ENCODE measurements at regions not wholly inside any gene's neighbourhood (a gene's known extent, or its start where the extent isn't known, plus 50 kb on each side); places are given as distances from the start of the nearest gene placed in this dataset.

DNA sequence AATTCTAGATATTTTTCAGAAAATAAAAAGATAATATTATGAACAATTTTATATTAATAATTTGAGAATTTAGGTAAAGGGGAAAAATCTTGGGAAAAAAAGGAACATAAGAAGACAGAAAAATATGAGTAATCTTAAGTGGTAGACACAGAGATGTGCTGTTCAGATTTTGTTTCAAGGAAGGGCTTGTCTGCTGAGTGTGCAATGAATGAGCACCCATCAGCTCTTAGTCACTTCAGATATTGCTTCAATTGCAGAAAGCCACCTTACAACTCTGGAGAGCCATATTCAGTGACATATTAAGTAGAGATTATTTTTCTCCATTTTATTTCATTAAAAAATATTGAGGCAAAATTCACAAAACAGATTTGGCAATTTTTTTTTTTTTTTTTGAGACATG is 282.0 kb upstream of the CHST9 start:
- DNase-seq: no peak

DNA sequence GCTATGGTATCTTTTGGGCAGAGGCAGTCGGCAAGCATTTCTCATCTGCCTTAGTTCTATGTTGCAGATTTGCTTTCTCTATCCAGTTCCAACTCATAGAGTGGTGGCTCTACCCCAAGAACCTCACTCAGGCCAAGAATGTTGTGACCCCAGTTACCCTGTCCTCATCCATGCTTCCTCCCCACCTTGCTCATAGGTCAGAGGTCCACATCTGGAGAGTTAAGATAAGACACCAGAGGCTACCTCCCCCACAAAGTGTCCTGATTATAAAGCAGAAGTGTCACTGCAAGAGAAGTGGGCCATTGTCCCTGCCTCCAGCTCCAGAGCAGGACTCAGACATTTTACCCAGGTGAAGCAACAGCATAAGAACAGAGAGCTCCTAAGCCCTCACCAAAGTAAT is 276.8 kb upstream of the CHST9 start:
- no peak for DNase-seq

DNA sequence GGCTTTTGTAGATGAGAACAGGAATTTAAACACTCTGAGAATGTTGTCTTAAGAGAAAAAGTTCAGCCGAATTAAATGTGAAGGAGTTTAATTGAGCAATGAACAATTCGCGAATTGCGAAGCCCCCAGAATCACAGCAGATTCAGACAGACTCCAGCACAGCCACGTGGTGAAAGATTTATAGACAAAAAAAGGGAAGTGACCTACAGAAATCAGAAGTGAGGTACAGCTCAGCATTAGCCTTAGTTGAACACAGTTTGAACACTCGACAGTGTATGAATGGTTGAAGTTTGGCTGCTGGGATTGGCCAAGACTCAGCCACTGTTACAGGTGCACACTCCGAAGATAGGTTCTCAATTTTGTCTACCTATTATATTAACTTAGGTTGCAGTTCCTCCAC is 264.0 kb upstream of the CHST9 start:
- DNase-seq: no peak

DNA sequence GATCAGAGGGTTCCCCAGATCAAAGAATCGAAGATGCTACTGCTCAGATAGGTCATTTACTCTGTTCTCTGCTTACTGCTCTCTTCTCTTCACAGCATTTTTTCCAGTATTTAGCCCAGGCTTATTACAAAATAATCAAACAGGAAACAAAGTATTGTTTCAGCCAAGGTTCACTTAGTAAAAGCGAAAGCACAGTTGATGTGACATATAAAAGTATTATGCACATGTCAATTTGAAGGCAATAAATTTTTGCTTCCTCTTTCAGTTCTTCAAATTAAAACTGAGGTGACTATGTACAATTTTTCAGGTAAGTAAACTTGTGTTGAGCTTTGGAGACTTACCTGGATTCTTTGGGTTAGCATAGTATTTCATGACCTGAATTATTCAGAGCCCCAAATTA is 262.8 kb upstream of the CHST9 start:
- no peak for DNase-seq

DNA sequence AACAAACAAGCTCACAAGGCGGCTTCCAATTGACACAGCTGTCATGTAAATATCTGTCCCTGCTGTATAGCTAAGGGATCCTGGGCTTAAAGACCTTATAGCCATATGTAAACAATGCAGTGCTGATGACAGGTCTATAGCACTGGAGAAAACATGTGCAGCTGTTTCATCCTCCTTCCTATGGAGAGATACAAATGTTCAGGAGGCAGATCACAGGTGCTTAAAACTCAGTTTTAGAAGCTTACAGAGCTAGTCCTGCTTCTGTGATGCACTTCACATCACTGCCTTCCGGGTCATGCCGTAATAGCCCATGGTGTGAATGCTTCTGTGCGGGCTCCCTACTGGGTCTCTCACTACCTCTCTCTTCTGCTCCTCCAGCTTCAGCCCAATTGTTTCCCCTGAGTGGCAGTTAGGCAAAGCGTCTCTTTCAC is 262.4 kb upstream of the CHST9 start:
- no peak for DNase-seq

DNA sequence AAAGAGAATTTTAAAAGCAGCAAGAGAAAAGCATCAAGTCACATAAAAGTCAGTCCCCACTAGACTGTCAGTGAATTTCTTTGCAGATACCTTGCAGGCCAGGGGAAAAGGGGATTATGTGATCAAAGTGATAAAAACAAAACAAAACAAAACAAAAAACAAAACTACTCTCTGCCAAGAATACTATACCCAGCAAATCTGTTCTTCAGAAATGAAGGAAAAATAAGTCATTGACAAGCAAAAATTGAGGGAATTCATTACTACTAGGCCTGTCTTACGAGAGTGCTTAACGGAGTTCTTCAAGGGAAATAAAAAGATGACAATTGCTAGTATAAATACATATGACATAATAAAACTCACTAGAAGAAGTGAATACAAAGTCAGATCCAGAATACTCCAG is 245.5 kb upstream of the CHST9 start:
- DNase-seq: no peak

DNA sequence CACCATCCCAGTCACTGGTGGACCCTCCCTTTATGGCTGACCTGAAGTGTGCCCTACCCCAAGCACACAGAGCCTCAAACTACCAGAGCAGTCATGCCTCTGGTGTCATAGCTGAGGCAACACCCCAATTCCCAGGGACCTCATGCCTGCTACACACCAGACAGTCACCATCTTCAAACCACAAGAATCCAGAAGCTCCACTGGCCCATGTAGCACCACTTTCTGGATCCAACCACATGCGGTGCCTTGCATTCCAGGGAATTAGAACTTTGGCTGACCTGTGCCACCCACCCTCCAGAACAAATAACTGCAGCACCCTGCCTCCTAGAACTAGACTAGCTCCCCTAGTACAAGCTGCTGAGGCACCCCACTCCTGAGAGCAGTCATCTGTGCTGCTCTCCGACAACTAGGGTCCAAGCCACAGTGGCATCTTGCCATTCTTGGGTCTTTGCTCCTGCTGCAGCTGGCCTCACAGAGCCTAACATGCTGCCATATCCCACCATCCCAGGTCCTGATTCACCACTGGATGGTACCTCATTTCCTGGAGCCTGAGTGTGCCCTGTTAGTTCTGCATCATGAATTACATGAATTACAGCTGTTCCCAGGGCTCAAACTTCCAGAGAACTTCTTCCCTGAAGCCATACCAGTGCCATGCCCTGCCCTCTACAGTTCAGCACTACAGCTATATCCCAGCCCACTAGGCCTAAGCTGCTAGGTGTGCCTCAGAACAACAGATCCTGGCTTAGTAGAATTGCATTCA is 243.8 kb upstream of the CHST9 start:
- DNase-seq: no peak

DNA sequence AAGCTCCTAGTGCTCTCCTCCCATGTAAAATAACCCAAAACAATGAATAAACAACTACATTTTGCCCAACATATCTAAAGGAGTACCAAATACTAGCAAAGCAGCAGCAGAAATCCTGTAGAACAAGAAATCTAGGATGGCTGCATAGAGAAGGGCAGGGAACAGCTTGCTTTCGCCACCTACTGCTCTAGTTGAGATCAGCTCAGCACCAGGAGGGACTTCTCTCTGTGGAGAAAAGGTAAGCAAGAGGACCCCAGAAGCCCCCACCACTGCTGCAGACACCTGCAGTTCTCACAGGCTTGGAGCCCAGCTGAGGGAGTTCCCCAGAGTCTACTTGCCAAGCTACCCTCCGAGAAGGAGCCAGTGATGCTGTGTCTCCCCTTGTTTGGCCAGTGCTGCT is 243.0 kb upstream of the CHST9 start:
- no peak for DNase-seq

DNA sequence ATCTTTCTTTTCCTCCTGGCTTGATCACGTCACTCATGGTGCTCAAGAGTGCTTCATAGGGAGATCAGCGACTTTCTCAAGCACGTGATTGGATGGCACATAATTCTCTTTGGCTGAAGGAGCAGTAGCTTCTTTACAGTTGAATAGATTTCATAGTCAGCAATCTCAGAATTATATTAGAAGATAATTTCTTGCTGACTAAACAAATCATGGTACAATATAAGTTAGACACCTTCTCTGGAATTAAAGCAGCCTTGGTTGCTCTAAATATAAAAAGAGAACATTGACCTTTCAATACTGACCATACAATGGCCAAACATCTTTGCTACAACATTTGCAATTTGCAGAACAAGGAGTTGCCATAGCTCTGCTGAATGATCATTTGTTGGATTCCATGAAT is 238.5 kb upstream of the CHST9 start:
- no peak for DNase-seq

DNA sequence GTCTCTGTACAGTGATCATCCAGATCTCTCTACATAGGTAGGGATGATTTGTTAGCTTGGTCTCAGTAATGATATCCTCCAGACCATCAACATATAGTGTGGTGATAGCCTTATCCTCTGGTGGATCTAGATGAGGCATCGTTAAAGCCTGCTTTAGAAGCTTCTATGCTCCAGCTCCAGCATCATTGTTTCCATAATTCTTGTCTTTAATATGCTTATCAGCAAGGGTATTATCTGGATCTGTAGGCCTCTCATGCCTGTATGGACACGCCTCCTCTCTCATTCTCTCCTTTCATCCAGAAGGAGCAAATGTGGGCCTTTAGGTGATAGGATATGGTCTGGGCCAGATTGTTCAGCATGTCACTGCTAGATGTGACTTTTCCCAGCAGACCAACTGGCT is 234.5 kb upstream of the CHST9 start:
- DNase-seq: no peak

DNA sequence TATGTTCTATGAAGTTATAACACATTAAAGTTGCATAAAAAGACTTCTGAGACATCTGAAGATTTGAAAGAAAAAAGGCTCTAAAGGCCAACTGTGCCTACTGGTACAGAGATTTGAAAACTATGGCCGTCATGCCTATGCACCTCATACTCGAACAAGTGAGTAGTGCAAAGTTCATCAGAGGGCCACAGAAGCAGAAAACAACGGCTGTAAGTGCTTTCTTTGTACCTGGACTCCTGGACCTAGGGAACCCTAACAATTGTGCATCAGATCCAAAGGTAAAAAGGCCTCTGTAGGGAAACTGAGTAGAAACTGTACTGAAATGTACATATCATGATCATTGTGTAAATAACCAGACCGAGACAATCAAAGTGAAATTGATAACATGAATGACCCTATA is 230.4 kb upstream of the CHST9 start:
- DNase-seq: no peak

DNA sequence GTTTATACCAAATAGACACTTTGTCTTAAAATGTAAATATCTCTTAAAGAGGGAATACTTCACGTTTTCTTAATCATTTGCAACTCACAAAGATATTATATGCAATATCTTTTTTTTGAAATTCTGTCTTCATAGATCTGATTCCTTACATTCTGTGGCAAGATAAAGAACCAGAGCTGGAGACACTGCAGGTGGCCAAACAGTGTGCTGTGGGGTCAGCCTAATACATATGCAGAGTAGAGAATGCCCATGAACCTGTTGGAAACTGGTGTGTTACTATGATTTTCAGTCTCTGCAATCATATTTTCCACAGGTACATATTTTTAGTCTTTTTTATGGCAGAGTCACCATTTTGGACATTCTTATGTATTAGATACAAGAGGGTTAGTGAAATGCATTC is 229.6 kb upstream of the CHST9 start:
- DNase-seq: no peak

DNA sequence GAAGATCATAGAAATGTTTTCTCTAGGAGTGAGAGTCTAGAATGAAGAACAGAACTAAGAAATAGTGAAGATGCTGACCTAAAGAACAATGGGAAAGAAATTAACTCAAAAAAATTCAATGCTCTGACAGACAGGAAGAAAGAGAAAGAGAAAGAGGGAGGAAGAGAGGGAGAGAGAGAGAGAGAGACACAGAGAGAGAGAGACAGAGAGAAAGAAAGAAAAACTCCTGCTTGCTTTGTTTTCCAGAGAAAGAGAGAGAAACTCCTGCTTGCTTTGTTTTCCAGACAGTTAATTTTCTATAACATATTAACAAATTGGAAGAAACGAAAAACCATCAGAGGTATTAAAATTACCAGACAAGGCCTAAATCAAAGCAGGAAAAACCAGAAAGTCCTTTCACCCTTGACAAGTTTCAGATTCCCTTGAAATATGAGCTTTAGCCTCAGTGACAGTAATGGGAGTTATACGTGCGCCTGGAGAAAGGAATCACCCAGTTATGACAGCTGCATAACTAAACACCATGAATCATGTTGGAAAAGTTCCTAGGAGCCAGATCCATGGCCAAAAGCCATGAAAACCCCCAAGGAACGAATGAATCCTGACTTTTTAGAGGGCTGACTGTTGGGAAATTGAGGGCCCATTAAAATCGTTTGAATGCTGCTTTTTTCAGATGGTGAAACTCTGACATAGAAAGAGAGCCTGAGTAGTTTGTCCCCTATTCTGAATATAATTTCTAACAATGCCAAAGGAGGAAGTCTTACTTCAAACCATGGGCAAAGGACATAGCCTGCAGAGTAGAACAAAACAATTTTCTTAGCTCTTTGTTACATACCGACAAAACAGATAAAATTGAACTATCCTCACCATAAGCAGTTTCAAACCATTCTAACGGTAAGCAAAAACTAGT is 228.6 kb upstream of the CHST9 start:
- peak; percentile 90 for DNase-seq

DNA sequence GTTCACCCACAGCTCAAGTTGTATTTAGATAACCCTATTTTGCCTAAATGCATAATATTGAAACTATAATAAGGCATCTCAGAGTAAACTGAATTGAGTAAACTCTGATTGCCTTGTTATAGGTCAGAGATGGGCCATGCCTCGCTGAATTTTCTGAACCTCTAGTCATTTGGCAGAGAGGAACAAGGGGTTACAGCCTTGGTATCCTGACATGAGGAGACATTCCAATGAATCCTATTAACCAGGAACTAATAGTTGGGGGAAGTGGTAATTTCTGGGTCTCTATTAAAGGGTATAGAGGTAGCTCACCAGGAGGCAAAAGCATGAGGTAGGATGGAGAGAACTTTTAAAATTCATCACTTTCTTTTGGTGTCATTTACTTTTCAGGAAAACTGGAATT is 227.4 kb upstream of the CHST9 start:
- no peak for DNase-seq

DNA sequence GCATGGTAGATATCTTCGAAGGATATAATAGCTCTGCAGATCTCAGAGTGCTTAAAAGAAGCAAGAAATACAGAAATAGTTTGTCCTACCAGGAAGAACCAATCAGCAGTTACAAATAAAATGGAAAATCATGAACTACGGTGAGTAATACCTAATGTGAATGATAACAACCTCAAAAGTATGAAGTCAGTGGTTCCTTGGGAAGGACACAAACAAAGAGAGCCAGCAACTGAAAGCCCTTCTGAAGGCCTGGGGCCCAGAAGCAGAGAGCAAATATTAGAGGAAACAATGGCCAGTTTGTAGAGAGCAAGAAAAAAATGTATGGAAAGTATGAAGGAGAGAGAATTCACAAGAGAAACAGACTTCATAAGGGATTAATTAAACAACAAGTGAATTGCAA is 226.8 kb upstream of the CHST9 start:
- DNase-seq: peak; percentile 18

DNA sequence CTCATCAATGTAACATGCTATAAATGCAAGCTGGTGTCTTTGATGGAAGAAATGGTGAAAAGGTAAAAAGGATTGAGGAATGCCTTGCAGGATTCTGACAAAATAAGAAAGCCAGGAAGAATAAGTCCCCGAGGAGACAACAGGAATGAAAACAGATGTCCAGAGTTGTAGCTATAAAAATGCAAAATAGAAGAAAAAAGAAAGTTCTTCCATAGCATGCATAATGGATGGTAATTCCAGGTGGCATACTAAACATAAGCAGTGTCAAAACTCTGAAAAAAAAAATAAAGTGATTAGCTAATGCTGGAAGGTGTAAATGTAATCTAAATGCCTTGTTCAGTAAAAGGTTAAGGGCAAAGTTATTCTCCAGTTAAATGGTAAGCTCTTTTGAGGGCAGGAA is 225.9 kb upstream of the CHST9 start:
- DNase-seq: no peak

DNA sequence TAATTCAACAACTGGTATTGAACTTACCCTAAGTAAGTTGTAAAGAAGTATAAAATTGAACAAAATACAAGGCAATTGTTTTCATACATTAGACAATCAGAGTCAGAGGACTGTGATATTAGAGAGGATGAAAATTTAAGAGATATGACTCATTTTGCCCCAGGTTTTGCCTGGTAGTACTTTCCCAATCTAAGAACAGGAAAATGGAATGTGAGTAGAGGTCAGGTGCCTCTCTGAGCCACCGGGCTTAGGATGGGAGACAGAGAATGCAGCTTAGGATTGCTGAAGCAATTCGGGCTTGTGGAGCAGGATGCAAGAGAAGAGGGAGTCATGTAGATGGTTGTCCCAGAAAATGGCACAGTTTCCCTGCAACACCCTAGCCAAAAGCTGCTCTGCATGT is 219.7 kb upstream of the CHST9 start:
- no peak for DNase-seq

DNA sequence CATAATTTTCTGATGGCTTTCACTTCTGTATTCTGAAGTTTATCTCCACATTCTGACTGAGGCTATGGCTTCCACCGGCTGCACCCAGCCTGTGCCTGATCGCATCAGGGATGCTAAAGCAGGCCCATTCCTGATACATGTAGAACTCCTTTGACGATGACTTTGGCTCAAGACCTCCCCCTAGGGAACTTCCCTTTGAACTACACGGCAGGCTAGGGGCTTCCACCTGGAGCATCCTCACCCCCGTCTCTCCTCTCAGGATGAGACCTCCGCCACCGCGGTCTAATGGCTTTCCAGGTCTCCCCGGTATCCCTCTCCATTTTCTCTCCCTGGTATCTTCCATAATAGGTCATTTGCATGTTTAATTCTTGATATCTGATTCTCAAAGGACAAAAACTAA is 214.9 kb upstream of the CHST9 start:
- DNase-seq: no peak

DNA sequence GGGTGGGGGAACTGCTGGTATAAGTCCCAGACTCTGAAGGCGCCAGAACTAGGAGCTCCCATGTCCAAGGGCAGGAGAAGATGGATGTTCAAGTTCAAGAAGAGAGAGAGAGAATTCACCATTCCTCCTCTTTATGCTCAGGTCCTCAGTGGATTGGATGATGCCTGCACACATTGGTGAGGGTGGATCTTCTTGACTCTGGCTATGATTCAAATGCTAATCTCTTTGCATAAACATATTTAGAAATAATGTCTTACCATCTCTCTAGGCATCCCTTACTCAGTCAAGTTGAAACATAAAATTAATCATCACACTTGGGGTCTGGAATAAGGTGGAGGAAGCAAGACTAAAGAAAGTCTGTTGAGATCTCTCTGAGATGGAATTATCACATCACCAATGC is 210.6 kb upstream of the CHST9 start:
- no peak for DNase-seq

DNA sequence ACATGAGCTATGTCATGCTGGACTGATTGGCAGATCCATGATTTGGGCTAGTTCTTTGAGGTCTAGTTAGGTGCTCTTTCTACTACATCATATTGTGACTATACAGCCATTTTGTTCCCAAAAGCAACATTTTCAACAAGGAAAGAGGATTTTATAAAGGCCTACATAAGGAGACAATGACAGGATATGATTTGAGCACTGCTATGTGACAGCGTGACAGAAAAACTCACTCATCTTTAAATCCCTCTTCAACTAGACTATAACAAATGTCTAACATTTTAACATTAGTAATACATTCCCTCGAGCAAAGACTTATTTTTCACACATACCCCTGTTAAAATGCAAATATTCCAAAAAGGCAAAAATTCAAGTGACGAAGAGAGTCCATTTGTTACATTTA is 209.6 kb upstream of the CHST9 start:
- no peak for DNase-seq

DNA sequence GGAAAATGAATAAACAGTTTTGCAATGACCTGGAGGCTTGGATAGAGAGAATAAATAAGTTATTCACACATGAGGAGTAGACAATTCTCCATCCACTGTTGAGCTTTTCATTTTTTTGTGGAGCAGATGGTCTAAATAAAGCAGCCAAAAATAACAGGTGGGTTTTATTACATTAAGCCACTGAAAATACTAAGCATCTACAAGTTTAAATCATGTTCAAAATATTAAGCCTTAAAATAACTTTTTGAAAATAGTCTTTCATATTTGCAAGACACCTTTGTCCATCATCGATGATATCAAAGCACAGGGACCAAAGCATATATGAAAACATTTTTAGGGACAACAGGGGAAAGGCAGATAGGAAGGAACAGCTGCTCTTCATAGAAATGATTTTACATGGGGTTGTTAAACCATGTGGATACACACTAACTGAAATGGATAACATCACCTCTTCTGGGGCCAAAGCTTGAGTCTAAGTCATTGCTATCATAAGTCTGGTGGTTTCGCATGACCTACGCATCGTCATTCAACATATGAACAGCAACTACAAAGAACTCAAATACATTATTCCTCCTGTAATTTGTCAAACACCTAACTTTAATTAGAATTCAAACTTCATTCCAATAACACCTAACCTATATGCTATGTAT is 197.6 kb upstream of the CHST9 start:
- DNase-seq: no peak

DNA sequence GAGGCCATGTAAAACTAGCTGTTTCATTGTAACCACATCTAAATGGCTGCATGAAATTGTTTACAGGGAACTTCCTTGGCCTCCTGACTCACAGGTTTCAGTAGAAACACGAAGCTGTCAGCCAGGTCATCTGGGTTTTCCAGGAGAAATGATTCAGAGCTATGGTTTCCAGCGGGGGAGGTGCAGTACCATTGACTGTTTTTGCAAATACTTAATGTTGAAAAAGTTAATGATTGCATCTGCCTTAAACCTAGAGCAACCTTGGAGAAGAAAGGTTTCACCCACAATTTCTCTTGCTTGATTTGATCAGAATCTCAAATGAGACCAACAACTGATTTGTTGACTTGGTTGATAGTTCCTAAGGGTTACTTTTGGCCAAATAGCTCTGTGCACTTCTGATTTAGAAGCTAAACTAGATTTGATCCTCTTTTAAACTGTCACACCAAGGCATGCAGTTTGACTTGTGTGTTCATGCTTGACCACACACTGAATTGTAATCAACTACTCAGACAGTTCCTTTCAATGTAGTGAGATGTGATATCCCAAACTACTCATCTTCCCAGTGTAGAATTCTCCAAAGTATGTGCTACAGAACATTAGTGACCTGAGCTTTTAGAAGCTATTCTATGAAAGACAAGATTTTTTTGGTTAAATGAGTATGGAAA is 193.5 kb upstream of the CHST9 start:
- DNase-seq: peak; percentile 20

DNA sequence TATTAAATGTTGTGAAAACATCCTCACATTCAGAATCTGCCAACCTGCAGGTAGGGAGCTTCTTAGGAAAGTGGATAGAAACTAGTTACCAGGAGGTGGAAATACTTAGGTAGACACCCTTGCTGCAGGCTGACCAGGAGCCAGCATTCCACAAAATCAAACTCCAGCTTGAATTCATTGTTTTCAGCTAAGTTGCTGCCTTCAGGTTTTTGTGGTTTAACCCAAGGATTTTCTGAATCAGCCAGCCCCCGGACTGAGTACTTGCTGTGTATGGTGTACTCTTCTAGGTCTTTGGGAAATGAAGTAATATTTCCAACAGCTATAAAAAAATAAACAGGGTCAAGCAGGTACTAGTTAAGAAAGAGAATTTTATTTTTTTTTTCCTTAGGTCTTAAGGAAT is 192.1 kb upstream of the CHST9 start:
- peak; percentile 1 for DNase-seq
